ENCODE measurements at regions not wholly inside any gene's neighbourhood (a gene's known extent, or its start where the extent isn't known, plus 50 kb on each side); places are given as distances from the start of the nearest gene placed in this dataset.

DNA sequence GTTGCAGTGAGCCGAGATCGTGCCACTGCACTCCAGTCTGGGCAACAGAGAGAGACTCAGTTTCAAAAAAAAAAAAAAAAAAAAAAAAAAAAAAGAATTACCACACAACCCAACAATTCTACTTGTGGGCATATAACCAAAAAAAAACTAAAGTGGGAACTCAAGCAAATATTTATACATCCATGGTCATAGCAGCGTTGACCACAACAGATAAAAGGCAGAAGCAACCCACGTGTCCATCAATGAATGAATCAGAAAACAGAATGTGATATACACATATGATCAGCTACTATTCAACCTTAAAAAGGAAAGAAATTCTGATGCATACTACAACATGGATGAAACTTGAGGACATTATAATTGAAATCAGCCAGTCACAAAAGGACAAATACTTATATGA lies 179.3 kb upstream of the NEBL start:
- TF ChIP-seq, protein P1, sequence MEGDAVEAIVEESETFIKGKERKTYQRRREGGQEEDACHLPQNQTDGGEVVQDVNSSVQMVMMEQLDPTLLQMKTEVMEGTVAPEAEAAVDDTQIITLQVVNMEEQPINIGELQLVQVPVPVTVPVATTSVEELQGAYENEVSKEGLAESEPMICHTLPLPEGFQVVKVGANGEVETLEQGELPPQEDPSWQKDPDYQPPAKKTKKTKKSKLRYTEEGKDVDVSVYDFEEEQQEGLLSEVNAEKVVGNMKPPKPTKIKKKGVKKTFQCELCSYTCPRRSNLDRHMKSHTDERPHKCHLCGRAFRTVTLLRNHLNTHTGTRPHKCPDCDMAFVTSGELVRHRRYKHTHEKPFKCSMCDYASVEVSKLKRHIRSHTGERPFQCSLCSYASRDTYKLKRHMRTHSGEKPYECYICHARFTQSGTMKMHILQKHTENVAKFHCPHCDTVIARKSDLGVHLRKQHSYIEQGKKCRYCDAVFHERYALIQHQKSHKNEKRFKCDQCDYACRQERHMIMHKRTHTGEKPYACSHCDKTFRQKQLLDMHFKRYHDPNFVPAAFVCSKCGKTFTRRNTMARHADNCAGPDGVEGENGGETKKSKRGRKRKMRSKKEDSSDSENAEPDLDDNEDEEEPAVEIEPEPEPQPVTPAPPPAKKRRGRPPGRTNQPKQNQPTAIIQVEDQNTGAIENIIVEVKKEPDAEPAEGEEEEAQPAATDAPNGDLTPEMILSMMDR (IDR thresholded peaks at IDR 0.05) = no peak
- no peak for TF ChIP-seq POLR2A (IDR thresholded peaks at IDR 0.05)
